HG02798 (cell line): ENCODE measurements at regions not wholly inside any gene's neighbourhood (a gene's known extent, or its start where the extent isn't known, plus 50 kb on each side); places are given as distances from the start of the nearest gene placed in this dataset.
"Not testable (repeated sequence)": the region's sequence is repeated elsewhere in the genome, so short reads cannot be mapped to it uniquely, and the experiment has no call there.

Experiments
- ATAC-seq: cut with Tn5 transposase; IDR thresholded peaks from one replicate; pipeline ENCODE4 v1.9.1; 2021; ENCODE audit warnings: mild to moderate bottlenecking; ENCODE audit not compliant: unreplicated experiment, poor library complexity

- ATAC-seq: no peak
Measured at GRCh38 chr4:127313767-127314166, 319.0 kb upstream of the INTU start.

DNA sequence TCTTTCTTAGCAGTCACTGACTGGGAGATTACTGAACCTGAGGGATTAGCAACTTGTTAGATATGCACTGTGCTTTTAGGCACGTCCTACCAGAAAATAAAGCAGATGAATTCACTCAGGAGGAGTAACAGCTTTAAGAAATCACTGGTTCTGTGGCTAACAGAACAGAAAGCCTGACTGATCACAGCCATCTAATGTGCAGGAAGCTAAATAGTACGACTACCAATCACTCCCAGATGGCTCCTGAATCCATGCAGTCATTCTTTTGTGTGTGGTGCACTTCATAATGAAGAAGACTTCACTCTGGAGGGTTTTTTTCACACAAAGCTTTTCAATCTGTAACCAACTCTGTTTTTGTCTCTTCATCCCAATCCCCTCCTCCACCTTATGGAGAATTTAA is 305.3 kb upstream of the INTU start:
- no peak for ATAC-seq

- ATAC-seq: no peak
Measured at GRCh38 chr4:127335073-127335620, 297.6 kb upstream of the INTU start.

DNA sequence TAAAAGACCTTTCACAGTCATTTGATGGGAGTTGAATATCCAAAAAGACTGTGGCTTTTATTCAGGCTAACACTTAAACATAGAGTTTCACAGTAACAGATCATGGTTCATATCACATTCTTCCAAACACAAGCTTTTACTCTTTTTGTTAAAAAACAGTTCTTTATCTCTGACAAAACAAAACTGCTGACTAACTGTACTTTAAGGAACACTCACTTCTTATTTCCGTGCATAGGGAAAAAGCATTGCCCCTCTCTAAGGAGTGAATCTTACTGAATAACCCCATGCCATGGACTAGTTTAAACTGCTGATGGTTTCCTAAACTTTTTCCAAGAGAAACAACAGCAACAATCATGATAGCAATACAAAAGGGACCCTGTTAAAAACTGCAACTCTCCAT is 297.0 kb upstream of the INTU start:
- no peak for ATAC-seq

- ATAC-seq: not testable (repeated sequence)
Measured at GRCh38 chr4:127343123-127343522, 289.6 kb upstream of the INTU start.

DNA sequence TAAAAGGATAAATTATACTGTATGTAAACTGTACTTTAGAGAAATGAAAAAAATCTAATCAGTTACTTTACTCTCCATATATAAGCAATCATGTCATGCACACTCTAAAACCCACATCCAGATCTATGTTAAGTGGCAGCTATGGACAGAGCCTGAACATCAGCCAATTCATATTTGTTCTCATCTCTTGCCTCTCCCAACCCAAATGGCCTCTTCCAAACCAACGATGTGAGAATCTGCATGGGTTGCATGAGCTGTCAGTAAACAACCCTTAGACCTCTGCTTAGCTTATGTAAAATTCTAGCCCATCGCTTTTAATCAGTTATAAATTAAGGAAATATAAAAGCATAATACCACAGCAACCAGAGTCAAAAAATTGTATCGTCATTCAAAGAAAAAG is 288.7 kb upstream of the INTU start:
- no peak for ATAC-seq

DNA sequence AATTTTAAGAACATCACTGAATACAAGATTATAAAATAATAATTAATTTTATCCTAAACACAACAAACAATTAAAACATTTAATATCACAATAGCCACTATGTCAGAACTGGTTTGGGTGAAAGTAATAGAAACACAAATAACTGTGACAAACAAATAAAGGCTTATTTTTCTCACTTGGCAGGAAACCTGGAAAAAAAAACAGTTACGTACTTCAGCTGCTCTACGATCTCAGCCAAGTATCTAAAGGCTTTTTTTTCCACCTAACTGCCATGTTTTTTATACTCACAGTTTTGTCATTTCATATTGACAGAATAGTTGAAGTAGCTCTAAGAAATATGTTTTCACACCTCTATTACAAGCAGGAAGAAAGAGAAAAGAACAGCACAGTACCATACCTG is 284.8 kb upstream of the INTU start:
- ATAC-seq: no peak

DNA sequence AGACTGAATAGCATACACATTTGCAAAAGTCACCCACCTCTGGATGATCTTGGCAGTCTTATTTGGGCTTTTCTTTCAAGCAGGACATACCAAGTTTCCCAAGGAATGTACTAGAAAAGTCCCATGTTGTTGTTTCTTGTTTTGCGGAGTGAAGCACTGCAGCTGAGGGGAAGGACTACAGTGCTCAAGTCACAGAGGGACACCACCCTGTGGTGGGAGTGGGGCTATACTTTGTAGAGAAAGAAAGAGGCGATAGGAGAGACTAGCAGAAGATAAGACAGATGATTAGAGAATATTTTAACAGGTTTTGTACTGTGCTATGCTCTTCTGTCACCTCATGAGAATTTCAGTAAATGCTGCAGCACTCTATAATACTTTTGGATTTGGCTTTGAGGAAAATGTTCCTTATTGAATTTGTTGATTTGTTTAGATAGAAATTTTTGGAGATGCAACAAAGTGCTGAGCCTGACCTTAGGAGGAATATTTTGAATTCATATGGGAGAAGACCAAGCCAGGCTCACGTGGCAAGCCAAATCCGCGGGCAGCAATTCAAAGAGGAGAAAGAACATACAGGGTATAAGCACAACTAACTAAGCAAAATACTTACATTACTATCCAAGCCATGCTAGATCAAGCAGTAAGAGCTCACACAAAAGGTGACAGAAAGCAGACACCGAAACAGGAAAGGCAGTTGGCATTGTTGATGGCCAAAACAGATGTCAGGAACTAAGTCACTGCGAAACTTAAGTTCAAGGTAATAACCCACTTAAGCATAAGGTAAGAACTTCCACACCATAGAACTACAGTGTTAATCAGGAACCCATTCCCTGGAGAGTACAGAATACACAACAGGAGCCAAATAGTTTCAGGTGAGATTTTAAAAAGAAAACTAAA is 280.3 kb upstream of the INTU start:
- no peak for ATAC-seq

- ATAC-seq: no peak
Measured at GRCh38 chr4:127355743-127356142, 277.0 kb upstream of the INTU start.

- no peak for ATAC-seq
Measured at GRCh38 chr4:127357765-127358164, 275.0 kb upstream of the INTU start.

GRCh38 chr4:127362686-127363085 is 270.1 kb upstream of the INTU start:
- ATAC-seq: no peak

GRCh38 chr4:127364397-127364796 is 268.4 kb upstream of the INTU start:
- ATAC-seq: no peak

DNA sequence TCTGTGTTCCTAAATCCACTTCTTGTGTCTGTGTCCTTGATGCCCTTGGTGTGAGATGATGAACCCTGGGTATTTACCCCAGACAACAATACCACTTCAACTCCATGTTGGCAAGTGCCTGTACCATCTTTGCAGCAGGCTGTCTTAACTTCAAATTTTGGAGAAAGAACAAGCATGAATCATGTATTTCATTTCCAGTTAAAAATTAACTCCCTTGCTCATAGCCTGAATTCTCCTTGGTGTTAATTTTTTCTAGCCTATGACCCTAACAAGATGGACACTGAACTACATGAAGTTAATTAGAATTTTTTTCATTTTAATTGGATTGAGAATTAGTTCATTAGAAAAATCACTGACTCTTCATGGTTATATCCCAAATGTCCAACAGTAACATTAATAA is 267.8 kb upstream of the INTU start:
- no peak for ATAC-seq

DNA sequence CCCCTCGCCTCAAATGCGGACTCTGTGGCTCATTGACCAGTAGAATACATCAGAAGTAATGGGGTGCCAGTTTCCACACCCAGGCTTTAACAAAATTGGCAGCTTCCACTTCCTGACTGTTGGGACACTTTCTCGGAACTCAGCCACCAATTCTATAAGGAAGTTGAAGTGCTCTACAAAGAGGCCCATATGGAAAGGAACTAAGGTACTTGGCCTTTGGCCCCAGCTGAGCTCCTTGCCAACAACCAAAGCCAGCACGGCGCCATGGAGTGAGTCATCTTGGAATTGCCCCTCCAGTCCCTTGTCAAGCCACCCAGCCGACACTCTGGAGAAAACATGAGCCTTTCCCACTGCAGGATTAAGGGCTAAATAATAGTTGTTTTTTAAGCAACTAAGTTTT is 262.2 kb upstream of the INTU start:
- ATAC-seq: no peak

- no peak for ATAC-seq
Measured at GRCh38 chr4:127379499-127379898, 253.3 kb upstream of the INTU start.

DNA sequence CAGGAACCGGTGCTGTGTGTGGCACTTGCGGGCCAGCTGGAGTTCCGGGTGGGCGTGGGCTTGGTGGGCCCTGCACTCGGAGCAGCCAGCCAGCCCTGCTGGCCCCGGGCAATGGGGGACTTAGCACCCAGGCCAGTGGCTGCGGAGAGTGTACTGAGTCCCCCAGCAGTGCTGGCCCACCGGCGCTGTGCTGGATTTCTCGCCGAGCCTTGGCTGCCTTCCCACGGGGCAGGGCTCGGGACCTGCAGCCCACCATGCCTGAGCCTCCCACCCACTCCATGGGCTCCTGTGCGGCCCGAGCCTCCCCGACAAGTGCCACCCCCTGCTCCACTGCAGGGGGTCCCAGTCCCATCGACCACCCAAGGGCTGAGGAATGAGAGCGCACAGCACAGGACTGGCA is 252.8 kb upstream of the INTU start:
- ATAC-seq: not testable (repeated sequence)

- ATAC-seq: no peak
Measured at GRCh38 chr4:127383666-127384065, 249.1 kb upstream of the INTU start.

DNA sequence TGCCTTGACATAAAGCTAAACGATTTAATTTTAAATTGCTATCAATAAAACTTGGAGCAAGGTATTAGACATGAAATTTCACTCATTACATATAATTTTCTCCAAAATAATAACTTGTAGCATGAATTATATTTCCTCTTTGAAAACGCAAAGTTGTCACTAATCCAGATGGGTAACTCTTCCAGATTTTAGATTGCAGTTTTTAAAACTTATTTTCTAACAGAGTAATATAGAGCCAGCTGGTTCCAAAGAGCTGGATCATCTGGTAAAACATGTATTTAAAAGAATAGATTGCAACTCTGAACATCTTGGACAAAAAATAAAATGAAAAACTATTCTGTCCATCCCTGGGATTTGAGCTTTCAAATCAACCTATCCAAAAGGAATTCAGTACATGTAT is 238.2 kb upstream of the INTU start:
- no peak for ATAC-seq

DNA sequence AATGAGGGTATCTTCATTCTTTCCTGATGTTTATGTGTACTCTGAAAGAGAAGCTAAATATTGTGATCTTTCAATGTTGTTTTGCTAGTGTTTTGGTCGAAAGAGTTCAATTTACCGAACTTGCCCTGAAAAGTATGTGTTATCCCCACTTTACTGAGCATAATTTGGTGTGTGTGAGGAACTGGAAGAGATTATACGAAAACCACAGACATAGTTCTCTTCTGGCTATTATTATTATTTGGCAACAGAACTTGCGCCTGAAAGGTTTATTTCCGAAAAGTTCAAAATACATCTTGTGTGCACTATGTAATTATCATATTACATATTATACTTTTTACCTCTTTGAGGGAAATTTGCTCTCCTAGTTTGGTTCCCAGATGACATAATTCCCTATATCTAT is 232.5 kb upstream of the INTU start:
- no peak for ATAC-seq

GRCh38 chr4:127400731-127401346 is 231.9 kb upstream of the INTU start:
- ATAC-seq: peak; percentile 82

GRCh38 chr4:127403471-127404084 is 229.2 kb upstream of the INTU start:
- ATAC-seq: no peak
